AG04449 (cell line): ENCODE measurements at regions not wholly inside any gene's neighbourhood (a gene's known extent, or its start where the extent isn't known, plus 50 kb on each side); places are given as distances from the start of the nearest gene placed in this dataset.

Experiments used
- CTCF ChIA-PET: fragments of 350-600 bp; formaldehyde crosslinking; extraction: SDS; loops from one replicate; lab custom pipeline; 2021; ENCODE audit warnings: antibody characterized with exemption; lab: Yijun Ruan, JAX
- POLR2A ChIA-PET: fragments of 400-600, 350-600 bp; formaldehyde crosslinking; extraction: SDS; loops from one replicate; lab custom pipeline; 2020; ENCODE audit warnings: antibody characterized with exemption, inconsistent platforms; lab: Yijun Ruan, JAX
- DNase-seq: peaks from one replicate; pipeline ENCODE4 v3.0.0-alpha.2; 2010; ENCODE audit warnings: low read depth, low spot score
- H3K4me3 ChIP-seq: 2 replicates; pipeline ENCODE4 v1.5.1; 2011; ENCODE audit warnings: low read depth, mild to moderate bottlenecking, control low read depth, low read length
- TF ChIP-seq, protein P1 (sequence below): IDR thresholded peaks from one replicate; pipeline ENCODE4 v1.5.1; 2011; ENCODE audit warnings: mild to moderate bottlenecking, moderate library complexity, low read length, control low read depth, inconsistent platforms; ENCODE audit not compliant: insufficient read depth; ENCODE audit errors: missing control alignments

DNA sequence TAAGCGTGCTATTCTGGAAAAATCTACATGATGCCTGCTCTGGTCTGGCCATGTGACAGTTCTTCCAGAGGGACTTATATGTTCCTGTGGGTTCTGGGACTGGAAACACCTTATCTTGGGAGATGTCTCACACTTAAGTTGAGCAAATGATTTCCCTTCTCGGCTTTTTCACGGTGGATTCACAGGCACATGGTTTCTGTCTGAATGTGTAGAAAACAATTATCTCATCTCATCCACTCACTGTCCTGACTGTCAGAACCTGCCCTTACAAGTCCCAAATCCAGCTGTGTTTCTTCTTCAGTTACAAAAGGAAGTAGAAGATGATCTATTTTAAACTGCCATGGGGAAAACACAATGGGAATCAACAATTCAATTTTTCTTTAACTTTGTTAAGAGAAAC lies 184.0 kb downstream of the SYK start:
- H3K4me3 ChIP-seq: no peak overlapping the region
- POLR2A ChIA-PET: no interaction called here
- TF ChIP-seq, protein P1, sequence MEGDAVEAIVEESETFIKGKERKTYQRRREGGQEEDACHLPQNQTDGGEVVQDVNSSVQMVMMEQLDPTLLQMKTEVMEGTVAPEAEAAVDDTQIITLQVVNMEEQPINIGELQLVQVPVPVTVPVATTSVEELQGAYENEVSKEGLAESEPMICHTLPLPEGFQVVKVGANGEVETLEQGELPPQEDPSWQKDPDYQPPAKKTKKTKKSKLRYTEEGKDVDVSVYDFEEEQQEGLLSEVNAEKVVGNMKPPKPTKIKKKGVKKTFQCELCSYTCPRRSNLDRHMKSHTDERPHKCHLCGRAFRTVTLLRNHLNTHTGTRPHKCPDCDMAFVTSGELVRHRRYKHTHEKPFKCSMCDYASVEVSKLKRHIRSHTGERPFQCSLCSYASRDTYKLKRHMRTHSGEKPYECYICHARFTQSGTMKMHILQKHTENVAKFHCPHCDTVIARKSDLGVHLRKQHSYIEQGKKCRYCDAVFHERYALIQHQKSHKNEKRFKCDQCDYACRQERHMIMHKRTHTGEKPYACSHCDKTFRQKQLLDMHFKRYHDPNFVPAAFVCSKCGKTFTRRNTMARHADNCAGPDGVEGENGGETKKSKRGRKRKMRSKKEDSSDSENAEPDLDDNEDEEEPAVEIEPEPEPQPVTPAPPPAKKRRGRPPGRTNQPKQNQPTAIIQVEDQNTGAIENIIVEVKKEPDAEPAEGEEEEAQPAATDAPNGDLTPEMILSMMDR: no peak
- CTCF ChIA-PET: interaction anchor here (0.8 to 1.1 kb wide), 3 partner anchors 14 to 441 kb away, joined by 3 read pairs; no protein-coding TSS in a partner anchor
- DNase-seq: no peak

DNA sequence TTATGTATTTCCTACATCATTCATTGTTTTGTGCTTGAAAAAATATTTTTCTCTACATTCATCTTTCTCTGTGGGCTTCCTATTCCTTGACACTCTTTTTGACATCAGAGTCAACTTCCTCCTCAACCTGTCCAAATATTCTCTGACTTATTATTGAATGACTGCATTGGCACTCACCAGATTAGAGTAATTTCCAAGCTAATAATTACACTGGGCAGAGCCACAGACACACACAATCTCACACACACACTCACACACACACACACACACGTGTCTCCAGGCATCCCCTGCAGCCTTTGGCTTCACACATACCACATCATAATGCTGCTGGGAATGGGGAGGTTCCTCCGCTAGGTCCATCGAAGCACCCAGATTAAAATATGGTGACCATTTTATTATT lies 184.5 kb downstream of the SYK start:
- TF ChIP-seq, protein P1: no peak
- CTCF ChIA-PET: no interaction called here
- no peak overlapping the region for H3K4me3 ChIP-seq
- no peak for DNase-seq
- POLR2A ChIA-PET: no interaction called here

DNA sequence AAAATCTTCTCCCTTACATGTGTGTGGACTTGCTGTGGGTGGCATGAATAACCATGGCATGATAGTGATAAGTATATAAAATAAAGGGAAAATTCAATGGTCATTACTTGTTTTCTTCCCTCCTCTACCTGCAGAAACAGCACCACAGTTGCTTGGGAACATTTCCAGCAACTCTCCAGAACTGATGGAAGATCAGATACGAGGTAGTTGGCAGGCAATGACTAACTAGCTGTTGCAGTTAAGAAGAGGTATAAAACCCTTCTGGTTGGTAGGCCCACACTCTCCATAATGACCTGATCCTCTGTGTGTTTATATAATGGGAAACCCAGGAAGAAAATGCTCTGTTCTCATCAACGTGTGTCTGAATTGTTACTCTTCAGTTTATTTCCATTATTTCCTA lies 185.9 kb downstream of the SYK start:
- POLR2A ChIA-PET: no interaction called here
- TF ChIP-seq, protein P1: no peak
- CTCF ChIA-PET: no interaction called here

DNA sequence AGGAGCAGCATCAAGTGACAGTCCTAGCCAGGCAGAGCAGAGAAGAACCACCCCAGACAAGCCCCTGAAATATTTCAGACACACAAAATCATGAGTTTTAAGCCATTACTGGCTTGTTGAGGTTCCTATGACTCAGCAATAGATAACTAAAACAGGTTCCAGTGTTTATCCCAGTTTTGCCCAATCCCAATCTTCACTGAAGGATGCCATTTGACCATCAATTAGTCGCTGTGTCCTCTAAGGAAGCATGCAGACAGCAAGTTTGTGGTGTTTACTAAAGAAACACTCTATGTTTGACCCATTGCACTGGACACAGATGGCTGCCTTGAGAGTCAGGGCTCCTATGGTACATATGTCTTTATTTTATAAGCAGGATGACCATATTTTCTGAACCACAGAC lies 186.7 kb downstream of the SYK start:
- TF ChIP-seq, protein P1: no peak
- H3K4me3 ChIP-seq: no peak overlapping the region
- POLR2A ChIA-PET: no interaction called here
- DNase-seq: no peak
- CTCF ChIA-PET: no interaction called here

More for the DNA sequence above, 185.9 kb downstream of the SYK start:
- H3K4me3 ChIP-seq: no peak overlapping the region
- DNase-seq: no peak

DNA sequence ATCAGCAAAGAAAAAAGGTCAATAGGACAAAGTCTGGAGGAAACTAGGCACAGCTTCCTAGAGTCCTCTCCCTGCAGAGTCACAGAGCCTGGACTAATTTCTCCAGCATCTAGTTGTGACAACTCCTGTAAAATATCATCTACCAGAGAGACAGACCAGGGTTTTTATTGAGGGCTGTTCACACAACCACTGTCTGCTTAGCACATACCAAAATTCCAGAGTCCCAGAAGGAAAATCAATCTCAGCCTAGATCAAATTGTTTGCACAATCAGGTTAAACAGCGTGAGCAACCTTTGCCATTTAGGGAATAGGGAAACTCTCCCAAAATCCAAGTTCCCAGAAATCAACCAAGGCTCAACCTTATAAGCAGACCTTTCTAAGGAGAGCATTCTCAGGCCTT lies 190.3 kb downstream of the SYK start:
- H3K4me3 ChIP-seq: no peak overlapping the region
- ChIA-PET POLR2A (interaction anchor here (0.6 kb wide), 1 partner anchor 68 kb away, joined by 5 read pairs; no protein-coding TSS in a partner anchor), CTCF (interaction anchor here (1.2 to 2.3 kb wide), 2 partner anchors 77 to 434 kb away, joined by 4 to 10 read pairs; no protein-coding TSS in a partner anchor)
- TF ChIP-seq, protein P1: no peak
- no peak for DNase-seq

GRCh38 chr9:90995516-90995915 lies 193.9 kb downstream of the SYK start:
- DNase-seq: no peak
- TF ChIP-seq, protein P1: no peak
- POLR2A ChIA-PET: interaction anchor here (0.6 kb wide), 1 partner anchor 531 kb away, joined by 3 read pairs; no protein-coding TSS in a partner anchor
- CTCF ChIA-PET: interaction anchor here (0.9 to 1.2 kb wide), 2 partner anchors 39 to 80 kb away, joined by 3 to 6 read pairs; no protein-coding TSS in a partner anchor
- no peak overlapping the region for H3K4me3 ChIP-seq
